K562 (cell line): ENCODE measurements at regions not wholly inside any gene's neighbourhood (a gene's known extent, or its start where the extent isn't known, plus 50 kb on each side); places are given as distances from the start of the nearest gene placed in this dataset.

Source experiments
- ARID3A ChIP-seq: IDR thresholded peaks from 2 replicates; pipeline ENCODE4 v1.6.1; 2012; ENCODE audit warnings: low read depth, low read length, improper control_type of control experiment, borderline replicate concordance
- CREB5 ChIP-seq: fragments of 250-450 bp; sonication (Bioruptor Pico); IDR thresholded peaks from 2 replicates; pipeline ENCODE4 v1.5.0; 2020; ENCODE audit warnings: mild to moderate bottlenecking
- POLR3G ChIP-seq: IDR thresholded peaks from 2 replicates; pipeline ENCODE4 v1.6.1; 2011; ENCODE audit not compliant: insufficient read length, insufficient replicate concordance; ENCODE audit errors: extremely low read depth
- RBM15 ChIP-seq: fragments of 200-400 bp; formaldehyde crosslinking; IDR thresholded peaks from 2 replicates; pipeline ENCODE4 v1.6.1; 2018; ENCODE audit warnings: mild to moderate bottlenecking, low read length, moderate library complexity; ENCODE audit not compliant: insufficient read depth
- RCOR1 ChIP-seq, 2 experiments: IDR thresholded peaks; 2 replicates each; pipeline ENCODE4 v1.6.1; 2012; ENCODE audit warnings: low read depth in 2 of 2, low read length in 2 of 2, borderline replicate concordance in 1 of 2, improper control_type of control experiment in 1 of 2
- SFPQ ChIP-seq: fragments of 200-400 bp; formaldehyde crosslinking; IDR thresholded peaks from 2 replicates; pipeline ENCODE4 v1.6.1; 2017; ENCODE audit warnings: mild to moderate bottlenecking, low read depth, low read length, moderate library complexity
- TOE1 ChIP-seq, 2 experiments: fragments of 450-650 bp in 1 of 2; sonication (generic) in 1 of 2; formaldehyde crosslinking in 1 of 2; IDR thresholded peaks; 2 replicates each; pipeline versions ENCODE4 v1.7.1 to v1.8.0; 2016 to 2022; ENCODE audit warnings: borderline replicate concordance in 2 of 2, mild to moderate bottlenecking in 2 of 2, antibody characterized with exemption in 1 of 2, inconsistent platforms in 1 of 2, low read depth in 1 of 2, missing genetic modification reagents in 1 of 2, moderate library complexity in 1 of 2
- ZBTB26 ChIP-seq: fragments of 450-650 bp; formaldehyde crosslinking; IDR thresholded peaks from 2 replicates; pipeline ENCODE4 v1.4.0; 2022; ENCODE audit warnings: missing genetic modification characterization
- ZBTB49 ChIP-seq: sonication (generic); formaldehyde crosslinking; IDR thresholded peaks from 2 replicates; pipeline ENCODE4 v1.8.0; 2022; ENCODE audit warnings: missing genetic modification reagents, mild to moderate bottlenecking, borderline replicate concordance
- ZNF609 ChIP-seq: sonication (generic); formaldehyde crosslinking; IDR thresholded peaks from 2 replicates; pipeline ENCODE4 v1.8.1; 2023; ENCODE audit warnings: missing genetic modification reagents, mild to moderate bottlenecking, borderline replicate concordance

- TF ChIP-seq RCOR1 (IDR thresholded peaks at IDR 0.05; ENCODE audit: borderline replicate concordance in 1 of 2, low read depth in 2 of 2, low read length in 2 of 2) (no peak), CREB5 (CRISPR knock-in tag) (no peak), ZBTB26 (CRISPR knock-in tag) (no peak), POLR3G (no peak), RBM15 (no peak), ZNF609 (no peak), SFPQ (no peak), TOE1 (IDR thresholded peaks at IDR 0.05; ENCODE audit: borderline replicate concordance) (no peak), TOE1 (CRISPR knock-in tag; IDR thresholded peaks at IDR 0.05; ENCODE audit: borderline replicate concordance, low read depth) (no peak), ARID3A (no peak), ZBTB49 (CRISPR knock-in tag) (no peak)
These were observed 498.8 kb downstream of the ARHGEF28 start (continued) for GRCh38 chr5:74124826-74125225.
